H1 (cell line): ENCODE measurements at regions not wholly inside any gene's neighbourhood (a gene's known extent, or its start where the extent isn't known, plus 50 kb on each side); places are given as distances from the start of the nearest gene placed in this dataset.

Experiments
- GABPA ChIP-seq: IDR thresholded peaks from 2 replicates; pipeline ENCODE4 v1.6.1; 2011; ENCODE audit warnings: mild to moderate bottlenecking, low read length, moderate library complexity, borderline replicate concordance; ENCODE audit not compliant: insufficient read depth

GRCh38 chr5:68961762-68962161 is 132.1 kb upstream of the SLC30A5 start (continued):
- TF ChIP-seq GABPA: no peak
